GM19467 (cell line): ENCODE measurements at regions not wholly inside any gene's neighbourhood (a gene's known extent, or its start where the extent isn't known, plus 50 kb on each side); places are given as distances from the start of the nearest gene placed in this dataset.

Experiments
- ATAC-seq: cut with Tn5 transposase; IDR thresholded peaks from one replicate; pipeline ENCODE4 v1.9.1; 2021; ENCODE audit warnings: mild to moderate bottlenecking, moderate library complexity; ENCODE audit not compliant: unreplicated experiment

- ATAC-seq, result no peak
Measured at GRCh38 chr21:27083144-27083543, 116.3 kb upstream of the ADAMTS5 start.

GRCh38 chr21:27082431-27083010 is 115.6 kb upstream of the ADAMTS5 start:
- ATAC-seq, result no peak

GRCh38 chr21:27079636-27080240 is 112.8 kb upstream of the ADAMTS5 start:
- ATAC-seq, result no peak

- ATAC-seq, result no peak
Measured at GRCh38 chr21:27078915-27079314, 112.0 kb upstream of the ADAMTS5 start.

GRCh38 chr21:27077501-27077900 is 110.6 kb upstream of the ADAMTS5 start:
- no peak for ATAC-seq

GRCh38 chr21:27076025-27076424 is 109.1 kb upstream of the ADAMTS5 start:
- ATAC-seq, result no peak

- no peak for ATAC-seq
Measured at GRCh38 chr21:27070861-27071670, 104.2 kb upstream of the ADAMTS5 start.

- ATAC-seq, result no peak
Measured at GRCh38 chr21:27068811-27069210, 101.9 kb upstream of the ADAMTS5 start.

- no peak for ATAC-seq
Measured at GRCh38 chr21:27067226-27067625, 100.3 kb upstream of the ADAMTS5 start.

GRCh38 chr21:27062443-27062842 is 95.6 kb upstream of the ADAMTS5 start:
- ATAC-seq, result no peak

- ATAC-seq, result no peak
Measured at GRCh38 chr21:27061770-27062169, 94.9 kb upstream of the ADAMTS5 start.

- ATAC-seq, result no peak
Measured at GRCh38 chr21:27060190-27060589, 93.3 kb upstream of the ADAMTS5 start.

GRCh38 chr21:27058673-27059605 is 92.1 kb upstream of the ADAMTS5 start:
- no peak for ATAC-seq

GRCh38 chr21:27057997-27058396 is 91.1 kb upstream of the ADAMTS5 start:
- no peak for ATAC-seq

- ATAC-seq, result no peak
Measured at GRCh38 chr21:27047658-27048314, 80.9 kb upstream of the ADAMTS5 start.

- ATAC-seq, result no peak
Measured at GRCh38 chr21:27047283-27047657, 80.4 kb upstream of the ADAMTS5 start.

GRCh38 chr21:27045281-27045985 is 78.5 kb upstream of the ADAMTS5 start:
- no peak for ATAC-seq

GRCh38 chr21:27043377-27043776 is 76.5 kb upstream of the ADAMTS5 start:
- no peak for ATAC-seq

GRCh38 chr21:27040738-27041469 is 74.0 kb upstream of the ADAMTS5 start:
- no peak for ATAC-seq
